ENCODE measurements at regions not wholly inside any gene's neighbourhood (a gene's known extent, or its start where the extent isn't known, plus 50 kb on each side); places are given as distances from the start of the nearest gene placed in this dataset.

GRCh38 chr7:116083796-116084195 lies 53.2 kb upstream of the TFEC start:
- no peaks in the 10 kb centered on the region for H3K79me2 ChIP-seq
- H3K36me3 ChIP-seq (replicated peaks; ENCODE audit: insufficient read depth, low read depth), result no peaks in the 10 kb centered on the region
- H3K9me3 ChIP-seq (ENCODE audit: low read depth), result no peaks in the 10 kb centered on the region

GRCh38 chr7:116086547-116087045 lies 56.0 kb upstream of the TFEC start:
- H3K79me2 ChIP-seq, result no peaks in the 10 kb centered on the region
- H3K9me3 ChIP-seq (ENCODE audit: low read depth), result no peaks in the 10 kb centered on the region
- no peak overlapping the region for H3K4me2 ChIP-seq
- WGBS (ENCODE audit: low lambda C conversion rate, missing lambda C conversion rate), result 92% methylated on average over 3 of the region's 3 CpGs
- H3K9me2 ChIP-seq (replicated peaks; ENCODE audit: insufficient read depth), result no peaks in the 10 kb centered on the region
- TF ChIP-seq CTCF (IDR thresholded peaks at IDR 0.05; ENCODE audit: poor library complexity), result no peak
- no peak for TF ChIP-seq EZH2 (IDR thresholded peaks at IDR 0.05; ENCODE audit: borderline replicate concordance)
- no peaks in the 10 kb centered on the region for H4K20me1 ChIP-seq (ENCODE audit: insufficient read depth, poor library complexity, severe bottlenecking)
- H3K4me1 ChIP-seq (ENCODE audit: insufficient read depth), result no peaks in the 10 kb centered on the region
- no peaks in the 10 kb centered on the region for H3K27me3 ChIP-seq
- no peak for DNase-seq (ENCODE audit: low spot score)
- no peak overlapping the region for H2AFZ ChIP-seq
- no peak overlapping the region for H3K27ac ChIP-seq
- H3K4me3 ChIP-seq, result no peak overlapping the region
- no peaks in the 10 kb centered on the region for H3K36me3 ChIP-seq (replicated peaks; ENCODE audit: insufficient read depth, low read depth)

More at GRCh38 chr7:116083796-116084195, 53.2 kb upstream of the TFEC start:
- H3K4me2 ChIP-seq, result no peak overlapping the region
- no peak overlapping the region for H3K4me3 ChIP-seq
- H2AFZ ChIP-seq, result no peak overlapping the region
- no peak for DNase-seq (ENCODE audit: low spot score)
- TF ChIP-seq EZH2phosphoT487 (IDR thresholded peaks at IDR 0.05; ENCODE audit: low read depth, severe bottlenecking, unreplicated experiment), result no peak
- TF ChIP-seq EZH2 (IDR thresholded peaks at IDR 0.05; ENCODE audit: borderline replicate concordance), result no peak
- TF ChIP-seq CTCF (IDR thresholded peaks at IDR 0.05; ENCODE audit: poor library complexity), result no peak
- no peak overlapping the region for H3K27ac ChIP-seq
- no peaks in the 10 kb centered on the region for H3K9me2 ChIP-seq (replicated peaks; ENCODE audit: insufficient read depth)
- no peaks in the 10 kb centered on the region for H4K20me1 ChIP-seq (ENCODE audit: insufficient read depth, poor library complexity, severe bottlenecking)
- no peaks in the 10 kb centered on the region for H3K27me3 ChIP-seq
- no peaks in the 10 kb centered on the region for H3K4me1 ChIP-seq (ENCODE audit: insufficient read depth)
- WGBS (ENCODE audit: low lambda C conversion rate, missing lambda C conversion rate), result 51% methylated on average over 2 of the region's 2 CpGs

GRCh38 chr7:116087291-116087690 lies 56.7 kb upstream of the TFEC start:
- Histone ChIP-seq H3K9me2 (replicated peaks; ENCODE audit: insufficient read depth) (no peaks in the 10 kb centered on the region), H3K4me3 (no peak overlapping the region), H2AFZ (no peak overlapping the region), H3K4me2 (no peak overlapping the region), H3K79me2 (no peaks in the 10 kb centered on the region), H4K20me1 (ENCODE audit: insufficient read depth, poor library complexity, severe bottlenecking) (no peaks in the 10 kb centered on the region), H3K9me3 (ENCODE audit: low read depth) (no peaks in the 10 kb centered on the region), H3K36me3 (replicated peaks; ENCODE audit: insufficient read depth, low read depth) (no peaks in the 10 kb centered on the region), H3K4me1 (ENCODE audit: insufficient read depth) (no peaks in the 10 kb centered on the region), H3K27ac (no peak overlapping the region), H3K27me3 (no peaks in the 10 kb centered on the region)
- DNase-seq (ENCODE audit: low spot score), result no peak
- TF ChIP-seq EZH2phosphoT487 (IDR thresholded peaks at IDR 0.05; ENCODE audit: low read depth, severe bottlenecking, unreplicated experiment), result no peak
- no peak for TF ChIP-seq CTCF (IDR thresholded peaks at IDR 0.05; ENCODE audit: poor library complexity)
- no peak for TF ChIP-seq EZH2 (IDR thresholded peaks at IDR 0.05; ENCODE audit: borderline replicate concordance)

GRCh38 chr7:116087984-116088383 lies 57.4 kb upstream of the TFEC start:
- TF ChIP-seq EZH2 (IDR thresholded peaks at IDR 0.05; ENCODE audit: borderline replicate concordance) (no peak), CTCF (IDR thresholded peaks at IDR 0.05; ENCODE audit: poor library complexity) (no peak), EZH2phosphoT487 (IDR thresholded peaks at IDR 0.05; ENCODE audit: low read depth, severe bottlenecking, unreplicated experiment) (no peak)
- Histone ChIP-seq H3K9me2 (replicated peaks; ENCODE audit: insufficient read depth) (no peaks in the 10 kb centered on the region), H3K9me3 (ENCODE audit: low read depth) (no peaks in the 10 kb centered on the region), H3K27ac (no peak overlapping the region), H3K36me3 (replicated peaks; ENCODE audit: insufficient read depth, low read depth) (no peaks in the 10 kb centered on the region), H3K4me2 (no peak overlapping the region), H2AFZ (no peak overlapping the region), H3K79me2 (no peaks in the 10 kb centered on the region), H3K4me1 (ENCODE audit: insufficient read depth) (no peaks in the 10 kb centered on the region), H3K27me3 (no peaks in the 10 kb centered on the region), H4K20me1 (ENCODE audit: insufficient read depth, poor library complexity, severe bottlenecking) (no peaks in the 10 kb centered on the region), H3K4me3 (no peak overlapping the region)
- DNase-seq (ENCODE audit: low spot score), result no peak
- 61% methylated on average over 2 of the region's 2 CpGs for WGBS (ENCODE audit: low lambda C conversion rate, missing lambda C conversion rate)

Measured in hepatocyte (in vitro differentiated cells).